Right kidney (tissue), 1 donor: ENCODE measurements at regions not wholly inside any gene's neighbourhood (a gene's known extent, or its start where the extent isn't known, plus 50 kb on each side); places are given as distances from the start of the nearest gene placed in this dataset.

Experiments
- DNase-seq: peaks from one replicate; pipeline ENCODE4 v3.0.0-alpha.2; 2016

- no peak for DNase-seq
Observed at GRCh38 chr15:85847031-85847430, 52.3 kb upstream of the KLHL25 start.

GRCh38 chr15:85849946-85850345, 55.2 kb upstream of the KLHL25 start:
- DNase-seq, result no peak

- DNase-seq, result no peak
Observed at GRCh38 chr15:85852969-85853368, 58.2 kb upstream of the KLHL25 start.

- DNase-seq, result peak; percentile 49
Observed at GRCh38 chr15:85854345-85855097, 59.8 kb upstream of the KLHL25 start.

GRCh38 chr15:85858586-85859375, 64.1 kb upstream of the KLHL25 start:
- DNase-seq, result peak; percentile 61

GRCh38 chr15:85859671-85860070, 64.9 kb upstream of the KLHL25 start:
- no peak for DNase-seq

GRCh38 chr15:85860394-85861161, 65.9 kb upstream of the KLHL25 start:
- DNase-seq, result no peak

- peak; percentile 36 for DNase-seq
Observed at GRCh38 chr15:85865070-85865684, 70.5 kb upstream of the KLHL25 start.

- no peak for DNase-seq
Observed at GRCh38 chr15:85867250-85867649, 72.5 kb upstream of the KLHL25 start.

- DNase-seq, result no peak
Observed at GRCh38 chr15:85869124-85869523, 74.4 kb upstream of the KLHL25 start.

GRCh38 chr15:85870216-85871014, 75.7 kb upstream of the KLHL25 start:
- DNase-seq, result no peak

- no peak for DNase-seq
Observed at GRCh38 chr15:85871545-85871944, 76.8 kb upstream of the KLHL25 start.

- DNase-seq, result no peak
Observed at GRCh38 chr15:85872125-85872524, 77.4 kb upstream of the KLHL25 start.

GRCh38 chr15:85874236-85874635, 79.5 kb upstream of the KLHL25 start:
- DNase-seq, result no peak

GRCh38 chr15:85875756-85876155, 81.0 kb upstream of the KLHL25 start:
- DNase-seq, result no peak

GRCh38 chr15:85878828-85879225, 84.1 kb upstream of the KLHL25 start:
- no peak for DNase-seq

GRCh38 chr15:85879334-85880163, 84.8 kb upstream of the KLHL25 start:
- no peak for DNase-seq

GRCh38 chr15:85880501-85881190, 85.9 kb upstream of the KLHL25 start:
- DNase-seq, result no peak

GRCh38 chr15:85886309-85886811, 91.6 kb upstream of the KLHL25 start:
- no peak for DNase-seq
